Prostate gland (tissue), 2 donors: ENCODE measurements at regions not wholly inside any gene's neighbourhood (a gene's known extent, or its start where the extent isn't known, plus 50 kb on each side); places are given as distances from the start of the nearest gene placed in this dataset.

Experiments used
- CTCF ChIP-seq, 4 experiments: fragments of 200-600 bp in 2 of 4; fragments of 450-650 bp in 2 of 4; sonication (generic) in 2 of 4; IDR thresholded peaks; 1 replicate in 3 of 4; 2 replicates in 1 of 4; pipeline ENCODE4 v1.5.1; 2016 to 2019; ENCODE audit warnings: antibody characterized with exemption in 4 of 4, mild to moderate bottlenecking in 2 of 4, moderate library complexity in 2 of 4
- POLR2A ChIP-seq: fragments of 450-650 bp; IDR thresholded peaks from one replicate; pipeline ENCODE4 v1.6.1; 2016; ENCODE audit warnings: antibody characterized with exemption, mild to moderate bottlenecking
- POLR2AphosphoS5 ChIP-seq: sonication (generic); formaldehyde crosslinking; IDR thresholded peaks from one replicate; pipeline ENCODE4 v1.6.1; 2017; ENCODE audit warnings: antibody characterized with exemption

- TF ChIP-seq POLR2A (no peak), CTCF (IDR thresholded peaks at IDR 0.05) (no peak), POLR2AphosphoS5 (no peak)
Measured at GRCh38 chr9:118729981-118730380, 639.3 kb downstream of the BRINP1 start.
